ENCODE measurements at regions not wholly inside any gene's neighbourhood (a gene's known extent, or its start where the extent isn't known, plus 50 kb on each side); places are given as distances from the start of the nearest gene placed in this dataset.

DNA sequence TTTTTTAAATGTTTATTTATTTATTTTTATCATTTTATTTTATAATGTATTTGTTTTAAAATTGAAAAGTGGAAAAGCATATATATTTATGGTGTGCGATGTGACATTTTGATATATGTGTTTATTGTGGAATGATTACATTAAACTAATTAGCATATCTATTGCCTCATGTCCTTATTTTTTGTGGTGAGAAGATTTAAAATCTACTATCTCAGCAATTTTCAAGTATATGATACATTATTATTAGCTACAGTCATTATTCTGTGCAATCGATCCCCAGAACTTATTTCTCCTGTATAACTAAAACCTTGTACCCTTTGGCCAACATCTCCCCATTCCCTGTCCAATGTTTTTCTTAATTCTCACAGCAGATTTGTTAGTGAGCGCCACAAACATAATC lies 115.6 kb upstream of the SHH start:
- TF ChIP-seq, protein P1, sequence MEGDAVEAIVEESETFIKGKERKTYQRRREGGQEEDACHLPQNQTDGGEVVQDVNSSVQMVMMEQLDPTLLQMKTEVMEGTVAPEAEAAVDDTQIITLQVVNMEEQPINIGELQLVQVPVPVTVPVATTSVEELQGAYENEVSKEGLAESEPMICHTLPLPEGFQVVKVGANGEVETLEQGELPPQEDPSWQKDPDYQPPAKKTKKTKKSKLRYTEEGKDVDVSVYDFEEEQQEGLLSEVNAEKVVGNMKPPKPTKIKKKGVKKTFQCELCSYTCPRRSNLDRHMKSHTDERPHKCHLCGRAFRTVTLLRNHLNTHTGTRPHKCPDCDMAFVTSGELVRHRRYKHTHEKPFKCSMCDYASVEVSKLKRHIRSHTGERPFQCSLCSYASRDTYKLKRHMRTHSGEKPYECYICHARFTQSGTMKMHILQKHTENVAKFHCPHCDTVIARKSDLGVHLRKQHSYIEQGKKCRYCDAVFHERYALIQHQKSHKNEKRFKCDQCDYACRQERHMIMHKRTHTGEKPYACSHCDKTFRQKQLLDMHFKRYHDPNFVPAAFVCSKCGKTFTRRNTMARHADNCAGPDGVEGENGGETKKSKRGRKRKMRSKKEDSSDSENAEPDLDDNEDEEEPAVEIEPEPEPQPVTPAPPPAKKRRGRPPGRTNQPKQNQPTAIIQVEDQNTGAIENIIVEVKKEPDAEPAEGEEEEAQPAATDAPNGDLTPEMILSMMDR (IDR thresholded peaks at IDR 0.05), result no peak
- TF ChIP-seq POLR2A (IDR thresholded peaks at IDR 0.05), result no peak

Measured in thyroid gland (tissue), 4 donors.